ENCODE measurements at regions not wholly inside any gene's neighbourhood (a gene's known extent, or its start where the extent isn't known, plus 50 kb on each side); places are given as distances from the start of the nearest gene placed in this dataset.

- no peak for TF ChIP-seq PATZ1 (CRISPR knock-in tag; IDR thresholded peaks at IDR 0.05; ENCODE audit: borderline replicate concordance)
- no peak for TF ChIP-seq RARB (CRISPR knock-in tag; IDR thresholded peaks at IDR 0.05)
Measured at GRCh38 chr7:41030673-41031072, 672.2 kb downstream of the INHBA start (continued).

GRCh38 chr7:41029072-41029499, 673.8 kb downstream of the INHBA start:
- TF ChIP-seq TOX (CRISPR knock-in tag; IDR thresholded peaks at IDR 0.05; ENCODE audit: borderline replicate concordance) (peak; percentile 59; the same call in 1 of the 2 replicates), GLIS3 (CRISPR knock-in tag; IDR thresholded peaks at IDR 0.05) (no peak)
- ATAC-seq: peak; percentile 64

- ATAC-seq: peak; percentile 31
- TF ChIP-seq TCF4 (CRISPR knock-in tag; IDR thresholded peaks at IDR 0.05; ENCODE audit: borderline replicate concordance): no peak
- TF ChIP-seq ZFP30 (CRISPR knock-in tag; IDR thresholded peaks at IDR 0.05): no peak
- TF ChIP-seq CREB5 (CRISPR knock-in tag; IDR thresholded peaks at IDR 0.05; ENCODE audit: low read depth): no peak
- TF ChIP-seq BACH2 (CRISPR knock-in tag; IDR thresholded peaks at IDR 0.05; ENCODE audit: borderline replicate concordance): no peak
- TF ChIP-seq CSDC2 (CRISPR knock-in tag; IDR thresholded peaks at IDR 0.05): no peak
- TF ChIP-seq ZNF565 (CRISPR knock-in tag; conservative IDR thresholded peaks at IDR 0.05; ENCODE audit: low read depth): no peak
- TF ChIP-seq SNAI2 (CRISPR knock-in tag; IDR thresholded peaks at IDR 0.05): no peak
- TF ChIP-seq OSR1 (CRISPR knock-in tag; IDR thresholded peaks at IDR 0.05): no peak
- TF ChIP-seq ZNF8 (CRISPR knock-in tag; IDR thresholded peaks at IDR 0.05): no peak
- TF ChIP-seq ESRRG (CRISPR knock-in tag; IDR thresholded peaks at IDR 0.05): no peak
Measured at GRCh38 chr7:41028580-41028979, 674.3 kb downstream of the INHBA start.

- ATAC-seq: peak; percentile 94
- TF ChIP-seq ISL1 (CRISPR knock-in tag; IDR thresholded peaks at IDR 0.05): peak; percentile 58
- no peak for TF ChIP-seq SNAI2 (CRISPR knock-in tag; IDR thresholded peaks at IDR 0.05)
Measured at GRCh38 chr7:41027428-41028115, 675.3 kb downstream of the INHBA start.

- TF ChIP-seq ESRRG (CRISPR knock-in tag; IDR thresholded peaks at IDR 0.05) (no peak), TSHZ2 (CRISPR knock-in tag; IDR thresholded peaks at IDR 0.05) (no peak), ZNF565 (CRISPR knock-in tag; conservative IDR thresholded peaks at IDR 0.05; ENCODE audit: low read depth) (no peak)
- ATAC-seq: no peak
Measured at GRCh38 chr7:41024126-41024525, 678.8 kb downstream of the INHBA start.

GRCh38 chr7:41020056-41020455, 682.8 kb downstream of the INHBA start:
- no peak for TF ChIP-seq ZFP30 (CRISPR knock-in tag; IDR thresholded peaks at IDR 0.05)
- no peak for ATAC-seq

GRCh38 chr7:41013117-41013516, 689.8 kb downstream of the INHBA start:
- no peak for ATAC-seq
- TF ChIP-seq POU6F1 (CRISPR knock-in tag; IDR thresholded peaks at IDR 0.05; ENCODE audit: borderline replicate concordance, low read depth) (no peak), ZFP3 (CRISPR knock-in tag; IDR thresholded peaks at IDR 0.05) (no peak), OSR1 (CRISPR knock-in tag; IDR thresholded peaks at IDR 0.05) (no peak), ISL1 (CRISPR knock-in tag; IDR thresholded peaks at IDR 0.05) (no peak), TCF4 (CRISPR knock-in tag; IDR thresholded peaks at IDR 0.05; ENCODE audit: borderline replicate concordance) (no peak), PPARA (CRISPR knock-in tag; IDR thresholded peaks at IDR 0.05; ENCODE audit: borderline replicate concordance) (no peak), ARNTL (CRISPR knock-in tag; IDR thresholded peaks at IDR 0.05; ENCODE audit: borderline replicate concordance, low read depth) (no peak), CREB5 (CRISPR knock-in tag; IDR thresholded peaks at IDR 0.05; ENCODE audit: low read depth) (no peak), SNAI2 (CRISPR knock-in tag; IDR thresholded peaks at IDR 0.05) (no peak), CSDC2 (CRISPR knock-in tag; IDR thresholded peaks at IDR 0.05) (no peak), ESRRG (CRISPR knock-in tag; IDR thresholded peaks at IDR 0.05) (no peak)

All from SK-N-SH treated with all-trans-retinoic acid at 6 μM for 48 hours (cell line).